ENCODE measurements at regions not wholly inside any gene's neighbourhood (a gene's known extent, or its start where the extent isn't known, plus 50 kb on each side); places are given as distances from the start of the nearest gene placed in this dataset.

GRCh38 chr13:22103046-22104027 is 432.5 kb downstream of the FGF9 start:
- no peak for FAIRE-seq

GRCh38 chr13:22106058-22106457 is 435.2 kb downstream of the FGF9 start:
- no peak for FAIRE-seq

- FAIRE-seq, result no peak
Observed at GRCh38 chr13:22107549-22107948, 436.7 kb downstream of the FGF9 start.

- no peak for FAIRE-seq
Observed at GRCh38 chr13:22108283-22108942, 437.5 kb downstream of the FGF9 start.

GRCh38 chr13:22108979-22109378 is 438.1 kb downstream of the FGF9 start:
- no peak for FAIRE-seq

GRCh38 chr13:22110368-22110767 is 439.5 kb downstream of the FGF9 start:
- FAIRE-seq, result no peak

- no peak for FAIRE-seq
Observed at GRCh38 chr13:22111152-22111783, 440.4 kb downstream of the FGF9 start.

GRCh38 chr13:22111961-22112360 is 441.1 kb downstream of the FGF9 start:
- no peak for FAIRE-seq

DNA sequence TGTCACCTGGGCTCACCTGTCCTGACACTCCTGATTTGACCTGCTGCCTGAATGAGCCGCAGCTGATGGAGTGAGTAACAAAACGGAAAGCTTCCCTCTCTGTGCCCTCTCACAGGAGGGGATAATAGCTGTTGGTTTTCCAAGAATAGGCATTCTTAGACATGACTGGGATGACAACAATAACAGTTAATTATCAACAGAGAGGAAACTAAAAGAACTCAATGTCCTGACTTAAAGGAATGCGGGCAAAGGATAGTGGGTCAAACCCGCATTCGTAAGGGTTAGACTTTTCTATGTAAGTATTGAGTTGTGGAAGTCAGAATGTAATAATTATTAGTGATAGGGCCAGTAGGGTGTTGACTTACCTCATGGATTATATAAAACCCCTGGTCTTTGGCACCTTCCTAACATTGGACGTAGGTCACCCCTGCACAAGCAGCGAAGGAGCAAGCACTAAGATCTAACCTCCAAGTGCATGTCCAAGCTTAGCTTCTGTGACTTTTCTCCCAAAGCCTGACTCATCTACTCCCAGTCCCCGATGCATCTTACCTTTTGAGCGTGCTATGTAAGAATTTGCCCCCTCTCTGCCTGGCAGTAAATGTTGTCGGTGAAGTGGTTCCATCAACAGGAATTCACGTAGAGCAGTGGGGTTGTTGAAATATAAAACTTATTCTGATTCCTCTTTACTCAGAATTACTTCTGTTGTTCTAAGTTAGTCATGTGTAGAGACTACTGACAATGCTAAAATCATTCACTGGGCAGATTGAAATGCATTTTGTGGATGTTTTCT is 442.3 kb downstream of the FGF9 start:
- no peak for FAIRE-seq

DNA sequence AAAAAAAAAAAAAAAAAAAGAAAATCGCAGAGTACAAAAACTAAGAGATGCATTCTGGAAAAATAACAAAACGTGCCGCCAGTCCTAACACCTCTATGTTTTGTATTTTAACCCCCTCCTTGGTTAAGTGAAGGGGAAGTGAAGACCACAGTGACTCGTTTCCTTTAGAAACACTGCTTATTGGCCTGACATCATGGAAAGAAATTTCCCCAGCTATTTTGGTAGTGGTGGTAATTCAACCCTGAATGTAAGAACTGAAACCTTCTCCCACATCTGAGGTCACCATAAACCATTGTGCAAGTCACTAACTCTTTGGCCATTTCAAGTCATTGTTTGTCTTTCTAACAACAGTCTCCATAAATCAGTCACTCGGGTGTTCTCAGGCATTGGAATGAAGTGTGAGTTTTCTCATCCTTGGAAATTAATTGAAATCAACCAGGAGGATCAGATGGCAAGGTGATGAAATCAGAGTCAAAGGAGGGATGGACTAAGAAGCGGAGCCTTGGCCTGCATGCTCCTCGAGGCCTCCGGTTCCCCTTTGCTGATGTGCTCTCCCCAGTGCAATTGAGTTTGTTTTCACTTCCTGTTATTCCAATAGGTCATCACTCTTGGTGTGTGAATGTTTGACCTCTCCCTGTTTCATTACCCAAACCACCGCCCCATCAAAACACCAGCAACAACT is 443.9 kb downstream of the FGF9 start:
- FAIRE-seq, result no peak

GRCh38 chr13:22118158-22118557 is 447.3 kb downstream of the FGF9 start:
- no peak for FAIRE-seq

DNA sequence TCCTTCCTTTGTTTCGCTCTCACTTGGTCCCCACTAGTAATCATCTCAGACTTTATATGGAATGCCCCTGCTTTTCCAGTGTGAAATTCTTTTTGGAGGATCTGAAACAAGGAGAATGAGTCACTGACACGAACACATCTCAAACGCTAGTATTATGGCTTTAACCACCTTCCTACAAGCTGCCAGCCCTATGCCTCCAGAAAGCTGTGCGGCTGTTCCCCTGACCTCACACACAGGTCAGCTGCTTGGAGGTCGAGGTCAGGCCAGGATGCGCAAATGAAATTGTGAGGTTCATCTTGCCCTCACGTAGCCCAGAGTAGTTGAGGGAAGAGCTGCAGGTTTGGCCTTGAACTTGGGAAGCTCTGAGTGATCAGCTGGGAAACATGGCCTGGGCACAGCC is 449.8 kb downstream of the FGF9 start:
- FAIRE-seq, result no peak

GRCh38 chr13:22121146-22121739 is 450.4 kb downstream of the FGF9 start:
- FAIRE-seq, result no peak

- no peak for FAIRE-seq
Observed at GRCh38 chr13:22126433-22127021, 455.7 kb downstream of the FGF9 start.

- no peak for FAIRE-seq
Observed at GRCh38 chr13:22127277-22128164, 456.6 kb downstream of the FGF9 start.

DNA sequence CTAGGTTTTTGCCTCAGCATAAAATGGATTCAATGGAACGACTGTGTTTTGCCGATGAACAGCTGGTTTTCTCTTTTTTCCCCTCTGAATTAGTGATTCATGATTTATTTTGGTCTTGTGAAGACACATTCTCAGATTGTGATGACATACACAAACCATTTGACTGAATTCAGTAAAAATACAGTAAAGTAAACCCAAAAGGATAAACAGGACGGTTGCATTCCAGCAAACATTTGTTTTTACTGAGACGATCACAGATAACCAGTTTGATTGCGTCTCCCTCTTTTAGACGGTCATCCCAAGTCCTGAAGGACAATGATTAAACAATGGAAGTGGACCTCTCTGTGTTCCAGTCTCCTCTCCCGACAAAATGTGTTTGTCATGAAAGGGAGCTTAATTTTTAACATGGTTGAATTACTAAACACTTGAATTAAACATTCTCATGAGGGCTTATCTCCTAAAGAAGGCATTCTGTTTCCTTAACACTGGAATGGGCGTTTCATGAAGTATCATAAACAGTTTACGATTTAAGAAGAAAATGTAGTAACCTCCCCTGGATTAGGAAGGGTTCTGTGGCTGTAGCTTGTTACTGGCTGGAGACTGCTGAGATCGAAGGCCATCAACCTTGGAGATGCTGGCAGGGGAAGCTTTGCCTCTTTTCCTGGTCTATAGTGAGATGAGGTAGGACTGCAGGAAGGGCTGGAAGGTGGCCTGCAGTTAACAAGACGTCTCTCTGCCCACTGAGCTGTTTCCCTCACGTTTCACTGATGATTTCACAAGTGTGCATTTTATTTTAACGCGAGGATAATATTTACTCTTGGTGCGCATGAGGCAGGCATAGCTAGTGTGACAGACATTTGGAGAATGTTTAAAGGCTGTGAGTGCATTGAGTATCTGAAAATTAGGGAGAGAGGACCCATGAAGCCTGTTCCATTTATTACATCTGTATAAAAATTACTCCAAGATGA is 457.9 kb downstream of the FGF9 start:
- FAIRE-seq, result no peak

DNA sequence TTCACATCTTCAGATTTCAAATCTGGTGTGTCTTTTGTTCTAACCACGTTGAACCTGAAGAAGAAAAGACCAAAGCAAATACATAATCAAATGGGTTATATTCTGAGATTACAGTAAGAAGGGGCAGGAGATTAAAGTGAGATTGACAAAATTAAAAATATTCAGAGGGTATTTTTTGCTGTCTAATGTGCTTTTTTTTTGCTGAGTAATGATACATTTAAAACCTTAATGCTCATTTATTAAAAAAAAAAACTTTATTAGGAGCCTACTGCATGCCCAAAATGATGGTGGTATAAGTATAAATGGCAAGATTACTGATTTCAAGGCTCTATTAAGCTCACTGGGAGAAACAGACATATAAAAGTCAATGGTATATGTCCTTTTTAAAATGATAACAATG is 459.4 kb downstream of the FGF9 start:
- FAIRE-seq, result no peak

- FAIRE-seq, result no peak
Observed at GRCh38 chr13:22134261-22134660, 463.4 kb downstream of the FGF9 start.

DNA sequence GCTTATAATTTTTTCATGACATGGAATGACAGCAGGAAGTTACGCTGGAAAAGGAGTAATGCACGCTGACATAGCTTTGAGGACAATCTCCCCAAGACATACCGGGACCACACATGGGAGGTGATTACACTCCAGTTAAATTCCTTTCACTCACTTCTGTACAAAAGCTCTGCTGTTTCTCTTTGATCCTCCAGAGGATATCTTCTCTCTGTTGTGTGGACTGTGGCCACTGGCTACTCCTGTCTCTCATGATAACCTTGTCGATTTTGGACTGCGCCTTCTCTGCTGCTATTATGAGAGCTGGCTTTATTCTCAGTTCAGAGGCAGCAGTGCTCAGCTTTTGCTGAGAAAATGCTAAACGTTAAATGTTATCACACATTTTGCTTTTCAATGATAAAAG is 464.6 kb downstream of the FGF9 start:
- FAIRE-seq, result no peak

All from TTC549 (cell line).